Stimulated activated CD8-positive, alpha-beta memory T cell treated with anti-CD3 and anti-CD28 coated beads, Interleukin-4, amount 100 ng/mL, for 1 hour (primary cell): ENCODE measurements at regions not wholly inside any gene's neighbourhood (a gene's known extent, or its start where the extent isn't known, plus 50 kb on each side); places are given as distances from the start of the nearest gene placed in this dataset.
"Not testable (repeated sequence)": the region's sequence is repeated elsewhere in the genome, so short reads cannot be mapped to it uniquely, and the experiment has no call there.

Source experiments
- DNase-seq, 2 donors: peaks; one replicate each; pipeline ENCODE4 v3.0.0-alpha.2; 2020; ENCODE audit warnings: low read depth in 2 of 2, low spot score in 1 of 2

DNA sequence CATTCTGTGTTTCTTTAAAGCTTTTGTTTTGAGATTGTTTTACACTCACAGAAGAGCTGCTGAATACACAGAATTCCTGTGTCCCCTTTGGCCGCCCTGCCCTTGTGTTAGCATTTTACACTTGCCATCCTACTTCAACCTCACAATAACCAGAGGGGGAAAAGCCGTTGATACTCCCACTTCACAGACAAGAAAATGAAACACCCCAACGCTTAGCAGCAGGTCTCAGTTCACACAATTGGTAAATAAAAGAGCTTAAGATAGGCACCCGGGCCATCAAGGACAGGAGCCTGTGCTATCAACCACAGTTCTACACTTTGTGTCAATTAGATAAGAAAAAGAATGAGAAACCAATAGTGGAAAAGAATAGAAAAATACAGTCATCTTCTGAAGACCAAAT is 178.0 kb downstream of the SYK start:
- DNase-seq = no peak

DNA sequence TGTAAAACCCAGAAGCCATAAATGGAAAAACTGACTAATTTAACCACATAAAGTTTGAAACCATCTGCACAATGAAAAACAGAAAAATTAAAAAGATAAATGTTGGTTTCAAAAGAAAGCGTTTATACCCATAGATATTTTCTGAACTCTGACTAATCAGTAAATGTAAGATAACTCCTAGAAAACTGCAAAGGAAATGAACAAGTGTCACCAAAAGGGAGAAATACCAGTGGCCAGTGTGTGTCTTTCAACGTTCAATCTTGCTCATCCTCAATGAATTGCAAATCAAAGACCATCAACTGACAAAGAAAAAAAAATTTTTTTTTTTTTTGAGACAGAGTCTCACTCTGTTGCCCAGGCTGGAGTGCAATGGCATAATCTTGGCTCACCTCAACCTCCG is 180.1 kb downstream of the SYK start:
- DNase-seq = no peak

DNA sequence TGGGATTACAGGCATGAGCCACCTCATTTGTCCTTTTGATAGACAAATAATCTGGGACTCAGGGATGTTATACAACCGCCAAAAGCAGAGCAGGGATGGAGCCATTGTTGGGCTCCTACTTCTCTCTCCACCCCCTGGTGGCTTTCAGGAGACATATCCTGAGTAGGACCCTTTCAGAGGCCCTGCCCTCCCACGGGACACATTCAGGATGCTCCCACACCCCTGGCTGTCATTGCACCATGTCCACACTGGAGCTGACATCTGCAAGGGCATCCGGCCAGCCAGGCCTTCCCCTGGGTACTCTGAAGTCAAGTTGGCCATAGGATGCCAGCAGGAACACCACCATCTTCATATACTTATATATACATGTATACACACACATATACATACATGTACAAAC is 181.8 kb downstream of the SYK start:
- no peak for DNase-seq

DNA sequence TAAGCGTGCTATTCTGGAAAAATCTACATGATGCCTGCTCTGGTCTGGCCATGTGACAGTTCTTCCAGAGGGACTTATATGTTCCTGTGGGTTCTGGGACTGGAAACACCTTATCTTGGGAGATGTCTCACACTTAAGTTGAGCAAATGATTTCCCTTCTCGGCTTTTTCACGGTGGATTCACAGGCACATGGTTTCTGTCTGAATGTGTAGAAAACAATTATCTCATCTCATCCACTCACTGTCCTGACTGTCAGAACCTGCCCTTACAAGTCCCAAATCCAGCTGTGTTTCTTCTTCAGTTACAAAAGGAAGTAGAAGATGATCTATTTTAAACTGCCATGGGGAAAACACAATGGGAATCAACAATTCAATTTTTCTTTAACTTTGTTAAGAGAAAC is 184.0 kb downstream of the SYK start:
- no peak for DNase-seq

DNA sequence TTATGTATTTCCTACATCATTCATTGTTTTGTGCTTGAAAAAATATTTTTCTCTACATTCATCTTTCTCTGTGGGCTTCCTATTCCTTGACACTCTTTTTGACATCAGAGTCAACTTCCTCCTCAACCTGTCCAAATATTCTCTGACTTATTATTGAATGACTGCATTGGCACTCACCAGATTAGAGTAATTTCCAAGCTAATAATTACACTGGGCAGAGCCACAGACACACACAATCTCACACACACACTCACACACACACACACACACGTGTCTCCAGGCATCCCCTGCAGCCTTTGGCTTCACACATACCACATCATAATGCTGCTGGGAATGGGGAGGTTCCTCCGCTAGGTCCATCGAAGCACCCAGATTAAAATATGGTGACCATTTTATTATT is 184.5 kb downstream of the SYK start:
- DNase-seq = no peak

DNA sequence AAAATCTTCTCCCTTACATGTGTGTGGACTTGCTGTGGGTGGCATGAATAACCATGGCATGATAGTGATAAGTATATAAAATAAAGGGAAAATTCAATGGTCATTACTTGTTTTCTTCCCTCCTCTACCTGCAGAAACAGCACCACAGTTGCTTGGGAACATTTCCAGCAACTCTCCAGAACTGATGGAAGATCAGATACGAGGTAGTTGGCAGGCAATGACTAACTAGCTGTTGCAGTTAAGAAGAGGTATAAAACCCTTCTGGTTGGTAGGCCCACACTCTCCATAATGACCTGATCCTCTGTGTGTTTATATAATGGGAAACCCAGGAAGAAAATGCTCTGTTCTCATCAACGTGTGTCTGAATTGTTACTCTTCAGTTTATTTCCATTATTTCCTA is 185.9 kb downstream of the SYK start:
- no peak for DNase-seq

DNA sequence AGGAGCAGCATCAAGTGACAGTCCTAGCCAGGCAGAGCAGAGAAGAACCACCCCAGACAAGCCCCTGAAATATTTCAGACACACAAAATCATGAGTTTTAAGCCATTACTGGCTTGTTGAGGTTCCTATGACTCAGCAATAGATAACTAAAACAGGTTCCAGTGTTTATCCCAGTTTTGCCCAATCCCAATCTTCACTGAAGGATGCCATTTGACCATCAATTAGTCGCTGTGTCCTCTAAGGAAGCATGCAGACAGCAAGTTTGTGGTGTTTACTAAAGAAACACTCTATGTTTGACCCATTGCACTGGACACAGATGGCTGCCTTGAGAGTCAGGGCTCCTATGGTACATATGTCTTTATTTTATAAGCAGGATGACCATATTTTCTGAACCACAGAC is 186.7 kb downstream of the SYK start:
- no peak for DNase-seq

DNA sequence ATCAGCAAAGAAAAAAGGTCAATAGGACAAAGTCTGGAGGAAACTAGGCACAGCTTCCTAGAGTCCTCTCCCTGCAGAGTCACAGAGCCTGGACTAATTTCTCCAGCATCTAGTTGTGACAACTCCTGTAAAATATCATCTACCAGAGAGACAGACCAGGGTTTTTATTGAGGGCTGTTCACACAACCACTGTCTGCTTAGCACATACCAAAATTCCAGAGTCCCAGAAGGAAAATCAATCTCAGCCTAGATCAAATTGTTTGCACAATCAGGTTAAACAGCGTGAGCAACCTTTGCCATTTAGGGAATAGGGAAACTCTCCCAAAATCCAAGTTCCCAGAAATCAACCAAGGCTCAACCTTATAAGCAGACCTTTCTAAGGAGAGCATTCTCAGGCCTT is 190.3 kb downstream of the SYK start:
- no peak for DNase-seq

DNA sequence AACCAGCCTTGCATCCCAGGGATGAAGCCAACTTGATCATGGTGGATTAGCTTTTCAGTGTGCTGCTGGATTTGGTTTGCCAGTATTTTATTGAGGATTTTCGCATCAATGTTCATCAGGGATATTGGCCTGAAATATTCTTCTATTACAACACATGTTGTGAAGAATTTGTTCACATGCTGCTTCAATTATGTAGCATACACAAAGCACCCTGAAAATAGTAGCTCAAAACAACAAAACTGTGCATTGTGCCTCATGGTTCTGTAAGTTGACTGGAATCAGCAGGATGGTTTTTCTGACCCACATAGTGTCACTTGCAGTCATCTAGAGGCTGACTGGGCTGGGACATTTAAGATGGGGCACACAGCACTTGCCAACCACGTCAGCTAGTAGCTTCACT is 193.9 kb downstream of the SYK start:
- DNase-seq = no peak

DNA sequence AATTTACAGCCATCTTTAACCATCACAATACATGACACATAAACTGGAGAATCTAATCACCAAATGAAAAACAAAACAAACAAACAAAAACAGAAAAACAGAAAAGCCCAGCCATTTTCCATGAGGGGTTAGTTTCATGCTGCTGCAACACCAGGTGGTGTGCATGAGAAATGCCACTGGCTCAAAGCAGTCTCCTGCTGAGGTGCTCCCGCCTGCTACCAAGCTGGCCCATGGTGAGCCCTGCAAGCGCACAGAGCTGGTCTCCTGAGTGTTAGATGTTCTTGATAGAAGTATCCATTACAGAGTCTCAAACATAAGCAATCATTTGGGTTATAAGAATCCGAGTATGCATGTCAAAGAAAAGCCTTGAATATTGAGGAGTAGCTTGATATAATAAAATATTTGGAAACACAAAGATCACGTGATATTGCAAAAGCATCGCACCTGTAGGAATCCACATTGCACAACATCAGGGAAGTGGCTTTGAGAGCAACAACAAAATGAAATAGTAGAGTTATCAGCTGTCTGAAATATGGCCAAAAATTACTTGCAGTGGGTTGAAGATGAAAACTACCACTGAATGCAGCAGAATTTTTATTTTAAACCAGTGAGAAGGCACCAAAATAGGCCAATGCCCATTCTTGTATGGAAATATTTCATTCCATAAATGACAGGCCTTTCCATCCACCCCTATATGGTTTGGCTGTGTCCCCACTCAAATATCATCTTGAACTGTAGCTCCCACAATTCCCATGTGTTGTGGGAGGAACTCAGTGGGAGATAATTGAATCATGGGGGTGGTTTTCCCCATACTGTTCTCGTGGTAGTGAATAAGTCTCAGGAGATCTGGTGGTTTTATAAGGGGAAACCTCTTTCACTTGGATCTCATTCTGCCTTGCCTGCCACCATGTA is 194.8 kb downstream of the SYK start:
- no peak for DNase-seq

DNA sequence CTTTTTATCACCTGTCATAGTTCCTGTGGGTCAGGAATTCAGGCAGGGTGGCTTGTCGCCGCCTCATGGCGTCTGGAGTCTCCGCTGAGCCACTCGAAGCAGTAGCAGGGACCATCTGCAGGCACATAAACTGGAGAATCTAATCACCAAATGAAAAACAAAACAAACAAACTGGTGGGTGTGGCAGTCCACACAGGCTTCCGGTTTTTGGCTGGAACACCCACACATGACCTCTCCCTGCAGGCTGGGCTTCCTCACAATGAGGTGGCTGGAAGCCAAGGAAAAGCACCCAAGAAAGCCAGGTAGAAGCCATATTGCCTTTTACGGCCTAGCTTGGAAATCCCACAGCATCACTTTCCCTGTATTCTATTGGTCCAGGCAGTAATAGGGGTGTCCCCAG is 197.0 kb downstream of the SYK start:
- no peak for DNase-seq

DNA sequence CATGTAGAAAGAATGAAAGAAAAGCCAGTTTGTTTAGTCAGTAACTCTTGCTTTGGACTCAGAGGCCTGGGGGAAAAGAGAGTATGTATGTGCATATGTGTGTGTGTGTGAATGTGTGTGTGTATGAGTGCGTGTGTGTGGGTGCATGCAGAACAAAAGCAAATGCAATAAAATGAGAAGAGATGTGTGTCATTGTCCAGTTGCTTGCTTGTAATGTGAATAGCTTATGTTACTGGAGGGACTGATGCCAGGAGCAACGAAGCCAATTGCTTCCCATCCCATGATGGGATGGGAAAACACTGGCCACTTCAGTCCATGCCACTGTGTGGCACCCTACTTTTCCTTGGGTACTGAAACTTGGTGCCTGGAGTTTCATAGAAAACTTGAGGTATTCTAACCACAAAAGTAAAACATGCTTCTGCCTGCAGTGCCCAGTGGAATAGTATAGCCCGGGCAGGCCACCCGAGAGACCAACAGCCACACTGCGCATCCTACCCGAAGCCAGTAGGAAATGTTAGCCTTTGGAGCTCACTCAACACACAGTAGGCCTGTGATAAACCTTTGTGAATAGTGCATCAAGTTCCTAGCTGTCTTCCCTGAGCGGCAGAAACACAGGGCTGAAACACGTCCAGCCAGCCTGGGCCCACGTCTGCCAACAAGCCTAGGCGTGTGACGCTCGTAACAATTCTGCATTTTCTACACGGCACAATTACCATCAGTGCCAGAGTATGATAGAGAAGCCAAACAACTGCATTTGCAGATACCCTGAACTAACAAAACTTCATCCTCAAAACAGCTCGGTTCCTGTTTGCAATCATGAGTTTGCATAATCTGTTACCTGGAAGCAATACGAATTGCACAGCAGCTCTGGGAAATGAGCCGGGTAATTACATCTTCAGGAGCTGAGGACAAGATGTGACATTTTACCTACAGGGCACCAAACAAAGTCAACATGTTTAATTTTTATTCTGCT is 198.1 kb downstream of the SYK start:
- DNase-seq = no peak

DNA sequence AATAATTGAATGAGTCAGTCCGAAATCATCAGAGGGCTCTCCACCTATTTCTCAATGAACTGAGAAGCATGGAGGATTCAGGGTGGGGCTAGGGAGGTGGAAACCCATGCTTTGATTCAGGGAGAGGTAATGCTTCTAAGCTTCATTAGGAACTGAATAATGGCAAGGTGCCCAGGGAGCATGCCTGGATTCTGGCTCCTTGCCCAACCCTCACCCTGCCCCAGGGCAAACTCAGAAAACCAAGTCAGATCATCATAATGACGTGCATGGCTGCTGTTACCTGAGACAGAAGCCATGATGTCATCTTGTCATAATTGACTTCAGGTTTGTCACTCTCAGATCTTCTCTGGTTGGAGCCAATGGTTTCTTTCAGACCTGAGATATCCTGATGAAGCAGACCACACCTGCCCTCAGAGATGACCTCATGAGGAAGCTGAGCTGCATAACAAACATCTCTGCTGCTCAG is 199.6 kb downstream of the SYK start:
- DNase-seq = no peak

DNA sequence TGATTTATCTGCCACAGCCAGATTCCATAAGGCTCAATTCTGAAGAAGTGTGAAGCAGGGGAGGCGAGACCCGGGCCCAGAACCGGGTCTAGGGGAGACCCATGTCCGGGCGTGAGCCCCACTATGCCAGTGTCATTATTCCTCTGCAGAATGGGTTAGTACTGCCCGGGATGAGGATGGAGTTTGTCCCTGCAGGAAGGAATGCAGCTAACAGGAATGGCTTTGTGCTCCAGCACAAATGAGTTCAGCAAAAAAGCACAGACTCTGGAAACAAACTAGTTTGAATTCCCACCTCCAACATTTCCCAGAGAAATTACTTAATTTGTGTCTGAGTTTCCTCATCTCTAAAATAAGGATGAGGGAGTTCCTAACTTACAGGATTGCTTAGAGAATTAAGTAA is 202.9 kb downstream of the SYK start:
- DNase-seq = no peak

DNA sequence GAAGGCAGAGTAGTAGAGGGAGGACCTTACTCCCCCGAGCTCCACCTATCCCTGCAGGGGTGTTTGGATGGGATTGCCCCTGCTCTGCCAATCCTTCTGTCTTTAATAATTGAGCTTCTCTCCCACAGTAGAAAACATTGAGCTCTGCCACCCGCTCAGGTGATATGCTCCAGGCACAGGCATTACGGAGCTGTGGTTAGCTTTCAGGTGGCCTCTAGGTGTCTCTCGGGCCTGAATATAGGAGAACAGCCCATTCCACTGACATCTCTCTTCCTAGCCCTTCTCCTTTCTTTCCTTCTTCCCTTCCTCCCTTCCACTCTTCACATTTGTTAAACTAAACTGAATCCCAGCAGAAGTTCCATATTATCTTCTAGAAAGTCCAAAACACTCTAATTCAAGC is 203.4 kb downstream of the SYK start:
- no peak for DNase-seq

DNA sequence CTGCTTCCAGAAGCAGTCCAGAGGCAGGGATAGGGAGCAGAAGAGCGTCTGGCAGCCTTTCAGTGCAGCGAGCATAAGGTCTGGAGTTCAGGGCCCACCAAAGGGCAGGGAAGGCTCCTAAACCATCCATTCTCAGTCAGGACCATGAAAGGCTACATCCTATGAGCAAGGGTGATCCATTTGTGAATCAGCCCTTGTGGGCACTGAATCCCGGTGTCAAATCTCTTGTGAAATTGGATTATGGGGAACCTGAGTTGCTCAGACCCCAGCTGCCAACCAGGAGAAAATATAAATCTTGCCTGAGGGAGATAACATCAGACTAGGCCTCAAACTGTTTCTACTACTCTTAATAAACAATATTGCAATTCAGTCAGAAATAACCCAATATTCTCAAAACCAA is 204.4 kb downstream of the SYK start:
- DNase-seq = no peak

DNA sequence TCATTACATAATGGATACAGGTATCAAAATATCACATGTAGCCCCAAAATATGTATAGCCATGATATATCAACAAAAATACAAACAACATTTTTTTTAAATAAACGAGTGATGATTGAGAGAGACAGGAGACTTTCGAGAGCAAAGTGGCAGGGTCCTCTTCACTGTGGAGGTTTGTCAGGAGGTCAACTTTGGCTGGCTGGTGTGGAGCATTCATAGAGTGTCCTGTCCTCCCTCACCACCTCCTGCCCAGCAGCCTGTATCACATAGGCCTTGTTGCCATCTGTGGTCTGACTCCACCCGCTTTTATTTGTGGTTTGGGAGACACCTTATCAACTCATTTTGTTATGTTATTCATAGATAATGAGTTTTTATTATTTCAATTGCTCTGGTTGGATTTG is 206.9 kb downstream of the SYK start:
- no peak for DNase-seq

DNA sequence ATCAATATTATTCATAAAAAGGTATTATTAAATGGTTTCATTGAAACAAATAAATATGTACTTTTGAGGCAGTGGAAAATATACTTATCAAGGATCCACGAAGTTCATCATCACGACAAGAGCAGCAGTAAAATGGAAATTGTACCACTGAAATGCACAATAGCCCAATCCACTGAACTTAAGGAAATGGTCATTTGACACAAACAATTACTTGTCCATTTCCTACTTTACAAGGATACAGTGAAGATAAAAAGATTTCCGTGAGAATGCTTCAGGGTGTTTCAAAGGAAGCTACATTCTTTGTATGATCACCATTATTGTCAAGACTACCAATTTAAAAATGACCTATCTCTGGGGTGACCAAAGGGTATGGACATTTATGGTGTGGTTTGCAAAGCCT is 210.3 kb downstream of the SYK start:
- no peak for DNase-seq

DNA sequence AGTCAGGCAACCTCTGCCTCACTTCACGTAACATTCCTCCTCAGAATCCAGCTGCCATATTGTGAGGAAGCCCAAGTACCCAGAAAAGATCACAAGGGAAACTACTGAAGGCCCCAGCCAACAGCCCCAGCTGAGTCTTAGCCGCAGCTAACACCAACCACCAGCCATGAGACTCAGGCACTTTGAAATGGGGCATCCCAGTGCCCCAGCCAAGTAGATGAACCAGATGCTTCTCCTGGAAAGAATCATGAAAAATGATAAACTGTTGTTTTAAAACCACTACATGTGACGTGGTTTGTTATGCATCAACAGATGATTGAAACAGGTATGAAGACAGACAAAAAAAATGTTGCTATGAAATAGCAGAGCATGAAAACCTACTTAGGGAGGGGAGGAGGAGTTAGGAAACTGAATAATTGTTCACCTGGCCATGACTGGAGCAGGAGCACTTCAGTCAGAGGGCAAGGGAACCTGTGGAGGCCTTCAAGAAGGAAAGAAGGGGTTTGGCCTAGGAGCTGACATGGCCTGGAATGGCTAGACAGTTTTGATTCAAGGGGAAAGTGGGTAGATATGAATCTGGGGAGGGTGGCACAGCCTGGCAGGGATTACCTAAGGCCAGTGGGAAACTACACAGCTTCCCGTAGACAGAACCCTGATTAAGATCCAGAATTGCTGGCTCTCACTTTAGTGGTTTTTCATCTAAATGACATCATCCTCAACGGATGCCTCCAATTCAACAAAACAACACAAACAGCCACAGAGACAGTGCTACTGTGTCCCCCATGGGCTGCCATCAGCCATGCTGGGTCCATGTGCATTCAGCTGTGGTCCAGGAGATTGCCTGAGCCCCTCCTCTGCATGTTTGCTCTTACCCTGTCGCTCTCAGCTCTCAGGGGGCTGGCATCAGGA is 211.6 kb downstream of the SYK start:
- no peak for DNase-seq

DNA sequence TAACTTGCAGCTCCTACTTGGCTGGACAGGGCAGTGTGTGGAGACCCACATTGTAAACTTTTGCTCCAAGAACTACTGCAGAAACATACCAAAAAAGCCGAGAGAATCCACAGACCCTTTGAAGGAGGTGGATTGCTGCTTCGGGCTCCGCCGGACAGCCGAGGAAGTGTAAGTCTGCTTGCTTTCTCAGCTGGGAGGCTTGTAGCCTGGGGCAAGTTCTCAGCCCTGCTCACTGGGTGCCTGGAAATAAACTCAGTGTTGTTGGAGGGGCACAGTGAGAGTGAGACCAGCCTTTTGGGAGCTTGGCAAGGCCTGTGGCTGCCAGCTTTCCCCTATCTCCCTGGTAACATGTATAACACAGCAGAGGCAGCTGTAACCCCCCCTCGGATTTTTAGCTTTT is 215.6 kb downstream of the SYK start:
- no peak for DNase-seq

DNA sequence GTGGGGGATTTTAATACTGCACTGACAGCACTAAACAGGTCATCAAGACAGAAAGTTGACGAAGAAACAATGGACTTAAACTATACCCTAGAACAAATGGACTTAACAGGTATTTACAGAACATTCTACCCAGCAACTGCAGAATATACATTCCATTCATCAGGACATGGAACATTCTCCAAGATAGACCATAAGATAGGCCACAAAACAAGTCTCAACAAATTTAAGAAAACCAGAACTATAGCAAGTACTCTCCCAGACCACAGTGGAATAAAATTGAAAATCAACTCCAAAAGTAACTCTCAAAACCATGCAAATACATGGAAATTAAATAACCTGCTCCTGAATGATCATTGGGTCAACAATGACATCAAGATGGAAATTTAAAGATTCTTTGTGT is 218.3 kb downstream of the SYK start:
- not testable (repeated sequence) for DNase-seq
